Activated CD8-positive, alpha-beta memory T cell treated with anti-CD3 and anti-CD28 coated beads for 4 hours (primary cell): ENCODE measurements at regions not wholly inside any gene's neighbourhood (a gene's known extent, or its start where the extent isn't known, plus 50 kb on each side); places are given as distances from the start of the nearest gene placed in this dataset.

Source experiments
- DNase-seq, 2 donors: peaks; one replicate each; pipeline ENCODE4 v3.0.0-alpha.2; 2020; ENCODE audit warnings: low read depth in 2 of 2

GRCh38 chr5:124064956-124065355 lies 553.0 kb downstream of the CSNK1G3 start:
- DNase-seq, result no peak

GRCh38 chr5:124061663-124062062 lies 549.7 kb downstream of the CSNK1G3 start:
- DNase-seq, result no peak

DNA sequence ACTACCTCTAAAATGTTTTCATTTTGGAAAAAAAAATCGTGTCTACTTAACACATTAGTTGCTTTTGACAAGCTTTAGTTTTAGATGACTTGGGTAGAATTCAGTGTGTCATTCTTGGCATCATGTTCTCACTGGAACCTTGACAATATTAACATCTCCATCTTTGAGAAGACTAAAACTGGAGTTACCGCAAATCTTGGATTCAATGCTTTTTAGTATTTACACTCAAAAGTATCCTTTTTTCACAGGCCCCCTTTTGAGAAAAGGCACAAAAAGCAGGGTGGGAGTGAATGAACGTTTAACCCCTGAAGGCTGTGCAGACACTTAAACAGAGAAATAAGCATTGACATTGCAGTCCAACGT lies 549.1 kb downstream of the CSNK1G3 start:
- DNase-seq, result no peak

DNA sequence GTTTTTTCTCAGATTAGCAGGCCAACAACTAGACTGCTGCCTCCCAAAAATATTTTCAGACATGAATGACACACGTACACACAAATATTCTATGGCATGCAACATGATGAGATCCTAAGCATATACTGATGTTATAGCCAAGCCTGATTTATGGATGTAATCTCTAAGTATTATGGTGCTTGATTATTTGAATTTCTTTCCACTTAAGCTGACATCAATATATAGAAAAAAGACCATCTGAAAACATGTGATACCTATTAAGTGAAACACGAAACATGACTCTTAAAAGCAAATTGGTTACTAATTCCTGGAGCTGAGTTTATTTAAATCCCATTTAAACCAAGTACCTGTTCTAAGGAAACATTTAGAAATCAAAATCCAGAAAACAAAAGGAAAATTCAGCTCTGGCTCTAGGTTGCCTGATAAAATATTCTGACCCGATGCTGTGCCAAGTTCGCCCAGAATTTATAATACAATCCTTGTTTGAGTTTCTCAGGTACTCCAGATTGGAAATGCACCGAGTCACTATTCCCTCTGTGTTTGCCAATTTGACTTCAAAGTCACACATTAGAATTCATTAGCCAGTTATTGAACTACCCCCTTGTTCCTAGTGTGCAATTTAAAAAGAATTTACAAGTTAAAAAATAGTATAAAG lies 548.6 kb downstream of the CSNK1G3 start:
- DNase-seq, result no peak

DNA sequence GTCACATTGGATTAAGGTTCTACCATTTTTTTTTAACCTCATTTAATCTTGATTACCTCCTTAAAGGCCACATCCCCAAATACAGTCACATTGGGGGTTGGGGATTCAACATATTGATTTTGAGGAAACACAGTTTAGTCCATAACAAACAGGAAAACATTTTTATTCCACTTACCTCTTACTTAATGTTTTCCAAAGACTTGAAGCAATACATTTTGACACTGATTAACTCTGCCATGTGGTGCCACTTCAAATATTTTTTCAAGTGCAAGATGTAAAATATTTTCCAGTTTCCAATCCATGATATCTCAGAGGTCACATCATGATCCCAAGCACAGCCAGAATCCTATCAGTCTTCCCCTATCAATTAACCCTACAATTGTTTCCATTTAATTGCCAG lies 548.0 kb downstream of the CSNK1G3 start:
- DNase-seq, result no peak

- no peak for DNase-seq
Measured at GRCh38 chr5:124059200-124059599, 547.2 kb downstream of the CSNK1G3 start.

DNA sequence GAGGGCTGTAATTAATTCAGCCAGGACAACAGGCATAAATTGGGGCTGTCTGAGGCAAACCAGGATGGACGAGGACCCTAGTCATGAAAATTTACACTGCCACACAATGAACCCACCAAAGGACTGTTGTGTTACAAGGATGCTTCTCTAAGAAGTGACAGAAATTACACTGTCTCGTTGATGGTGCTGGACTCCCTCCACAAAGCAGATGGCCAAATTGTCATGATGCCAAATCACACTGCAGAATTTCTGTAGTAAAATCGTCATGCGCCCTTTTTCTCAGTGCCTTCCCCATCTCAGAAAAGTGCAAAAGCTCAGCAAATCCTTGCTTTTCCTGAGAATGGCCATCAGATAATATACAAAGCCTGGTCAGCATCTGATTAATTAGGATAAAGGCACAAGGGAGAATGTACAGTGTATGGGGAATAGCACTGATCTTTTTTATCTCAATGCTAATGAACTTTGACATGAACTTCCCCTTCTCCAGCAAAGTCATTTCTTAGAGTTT lies 545.8 kb downstream of the CSNK1G3 start:
- no peak for DNase-seq

GRCh38 chr5:124056991-124057723 lies 545.2 kb downstream of the CSNK1G3 start:
- no peak for DNase-seq

- DNase-seq, result no peak
Measured at GRCh38 chr5:124056326-124056990, 544.5 kb downstream of the CSNK1G3 start.

GRCh38 chr5:124055751-124056150 lies 543.8 kb downstream of the CSNK1G3 start:
- no peak for DNase-seq

DNA sequence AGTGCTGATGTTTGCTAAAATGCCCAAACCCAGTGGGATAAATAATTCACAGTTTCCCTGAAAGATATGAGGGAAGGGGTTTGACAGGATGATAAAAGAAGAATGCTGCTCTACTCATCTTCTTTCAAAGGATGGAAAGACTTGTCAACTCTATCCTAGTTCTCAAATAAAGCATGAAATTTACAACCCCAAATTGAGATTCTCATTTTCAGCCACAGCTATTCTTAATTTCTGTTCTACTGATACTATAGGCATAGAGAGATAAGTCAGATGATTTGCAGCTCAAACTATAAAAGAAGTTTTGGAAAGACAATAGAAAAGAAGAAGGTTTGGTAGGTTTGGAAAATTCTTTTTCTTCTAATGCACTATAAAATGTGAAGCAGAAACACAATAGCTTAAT lies 542.6 kb downstream of the CSNK1G3 start:
- DNase-seq, result no peak

DNA sequence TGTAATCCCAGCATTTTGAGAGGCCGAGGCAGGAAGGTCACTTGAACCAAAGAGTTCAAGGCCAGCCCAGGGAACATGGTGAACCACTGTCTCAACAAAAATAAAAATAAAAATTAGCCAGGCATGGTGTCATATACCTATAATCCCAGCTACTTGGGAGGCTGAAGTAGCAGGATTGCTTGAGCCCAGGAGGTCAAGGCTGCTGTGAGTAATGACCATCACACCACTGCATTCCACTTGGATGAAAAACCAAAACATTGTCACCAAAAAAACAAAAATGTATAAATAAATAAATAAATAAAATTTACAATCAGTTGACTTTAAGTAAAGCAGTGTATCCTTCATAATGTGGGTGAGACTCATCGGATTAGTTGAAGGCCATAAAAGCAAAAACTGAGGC lies 541.4 kb downstream of the CSNK1G3 start:
- DNase-seq, result no peak

DNA sequence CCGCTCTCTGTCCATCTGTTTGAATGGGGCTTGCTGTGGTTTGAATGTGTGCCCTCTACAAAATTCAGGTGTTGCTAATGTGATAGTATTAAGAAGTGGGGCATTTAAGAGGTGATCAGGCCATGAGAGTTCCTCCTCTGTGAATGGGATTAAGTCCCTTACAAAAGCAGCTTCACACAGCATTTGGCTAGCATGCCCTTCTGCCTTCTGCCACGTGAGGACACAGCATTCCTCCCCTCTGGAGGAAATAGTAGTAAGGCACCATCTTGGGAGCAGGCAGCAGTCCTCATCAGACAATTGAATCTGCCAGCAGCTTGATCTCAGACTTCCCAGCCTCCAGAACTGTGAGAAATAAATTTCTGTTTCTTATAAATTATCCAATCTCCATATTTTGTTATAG lies 540.2 kb downstream of the CSNK1G3 start:
- no peak for DNase-seq

DNA sequence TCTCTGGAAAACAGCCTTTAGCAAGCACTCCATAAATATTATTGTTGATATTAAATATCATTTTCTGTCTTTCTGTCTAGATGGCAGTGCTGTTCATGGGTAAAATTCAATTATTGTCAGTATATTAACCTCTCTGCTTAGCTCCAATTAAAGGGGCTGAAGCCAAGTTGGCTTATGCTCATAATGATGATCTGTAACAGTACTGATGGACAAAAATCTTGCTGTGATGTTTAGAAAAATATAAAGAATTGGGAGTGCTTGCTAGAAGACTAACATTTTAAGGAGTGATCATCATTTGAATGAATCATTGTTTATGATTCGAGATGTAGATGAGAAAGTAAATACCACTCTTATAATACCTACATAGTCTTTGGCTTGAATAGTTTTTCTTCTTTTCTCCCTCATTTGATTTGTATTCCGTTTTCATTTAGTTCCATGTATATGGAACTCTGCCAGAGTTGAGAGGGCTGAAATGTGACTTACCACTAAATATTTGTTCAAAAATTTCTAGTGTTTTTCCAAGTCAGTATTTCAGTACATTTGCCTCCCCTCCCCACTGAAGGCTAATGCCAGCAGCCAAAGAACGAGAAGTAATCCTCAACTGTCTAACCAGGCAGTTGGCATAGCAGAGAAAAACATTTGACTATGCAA lies 538.3 kb downstream of the CSNK1G3 start:
- DNase-seq, result no peak

GRCh38 chr5:124045412-124045811 lies 533.4 kb downstream of the CSNK1G3 start:
- no peak for DNase-seq

DNA sequence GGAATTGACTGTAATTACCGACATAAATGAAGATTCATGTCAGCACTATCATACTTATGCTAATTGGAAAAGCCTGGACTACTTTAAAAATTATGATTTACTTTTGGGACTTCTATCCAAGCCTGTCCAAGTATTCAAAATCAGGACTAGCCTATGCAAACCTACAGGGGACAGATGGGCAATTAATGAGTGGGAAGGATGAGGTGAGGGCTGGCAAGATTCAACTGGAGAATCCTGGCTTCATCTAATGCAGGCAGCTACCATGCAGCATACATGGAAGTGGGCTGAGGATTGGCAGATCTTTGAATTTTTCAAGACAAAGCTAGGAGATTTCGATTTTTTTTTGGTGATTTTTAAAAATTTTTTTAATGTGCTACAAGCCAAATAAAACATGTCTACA lies 532.6 kb downstream of the CSNK1G3 start:
- no peak for DNase-seq

DNA sequence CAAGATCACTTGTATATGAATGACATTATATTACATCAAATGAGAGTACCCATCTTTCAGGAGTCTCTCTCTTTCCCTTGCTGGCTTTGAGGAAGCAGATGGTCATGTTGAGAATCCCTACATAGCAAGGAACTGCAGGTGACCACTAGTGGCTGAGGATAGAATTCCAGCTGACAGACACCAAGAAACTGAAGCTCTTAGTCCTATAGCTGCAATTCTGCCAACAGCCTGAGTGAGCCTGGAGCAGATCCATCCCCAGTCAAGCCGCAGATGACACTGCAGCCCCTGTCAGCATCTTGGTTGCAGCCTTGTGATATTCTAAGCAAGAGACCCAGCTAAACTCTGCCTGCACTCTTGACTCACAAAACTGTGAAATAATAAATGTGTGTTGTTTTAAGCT lies 531.5 kb downstream of the CSNK1G3 start:
- DNase-seq, result no peak

DNA sequence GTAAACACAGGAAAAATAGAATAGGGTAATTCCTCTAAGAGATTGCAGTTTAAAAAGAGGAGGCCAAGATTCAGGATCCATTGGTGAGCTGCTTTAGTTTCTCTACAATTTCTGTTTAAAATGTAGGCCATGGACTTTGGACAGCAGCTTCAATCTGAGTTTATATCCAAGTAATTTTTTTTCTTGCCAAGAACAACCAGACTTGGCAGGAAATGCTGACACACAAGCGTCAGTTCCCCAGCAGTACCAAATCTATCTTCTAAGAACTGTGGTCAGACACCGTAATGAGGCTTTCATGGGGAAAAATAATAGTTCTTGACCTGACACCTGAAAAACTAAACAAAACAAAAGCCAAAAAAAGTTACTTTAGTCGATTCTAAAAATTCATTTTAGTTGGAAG lies 528.8 kb downstream of the CSNK1G3 start:
- no peak for DNase-seq

- no peak for DNase-seq
Measured at GRCh38 chr5:124039410-124039809, 527.4 kb downstream of the CSNK1G3 start.

DNA sequence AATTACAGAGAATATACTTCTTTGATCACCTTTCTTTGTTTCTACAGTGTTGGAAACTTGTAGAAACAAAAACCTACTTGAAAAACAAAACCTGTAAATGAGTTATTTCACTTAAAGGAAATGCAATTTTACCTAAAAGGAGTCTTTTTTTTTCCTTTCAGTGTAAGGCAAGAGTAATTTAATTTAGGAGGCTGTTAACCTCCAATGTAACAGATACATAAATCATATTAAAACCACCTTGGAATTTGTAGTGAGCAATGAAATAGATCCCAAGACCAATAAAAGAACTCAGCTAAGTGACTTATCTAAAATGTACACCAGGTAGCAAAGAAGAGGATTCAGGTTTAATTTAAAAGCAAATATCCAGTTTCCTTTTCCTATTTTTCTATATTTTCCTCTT lies 524.8 kb downstream of the CSNK1G3 start:
- DNase-seq, result no peak

DNA sequence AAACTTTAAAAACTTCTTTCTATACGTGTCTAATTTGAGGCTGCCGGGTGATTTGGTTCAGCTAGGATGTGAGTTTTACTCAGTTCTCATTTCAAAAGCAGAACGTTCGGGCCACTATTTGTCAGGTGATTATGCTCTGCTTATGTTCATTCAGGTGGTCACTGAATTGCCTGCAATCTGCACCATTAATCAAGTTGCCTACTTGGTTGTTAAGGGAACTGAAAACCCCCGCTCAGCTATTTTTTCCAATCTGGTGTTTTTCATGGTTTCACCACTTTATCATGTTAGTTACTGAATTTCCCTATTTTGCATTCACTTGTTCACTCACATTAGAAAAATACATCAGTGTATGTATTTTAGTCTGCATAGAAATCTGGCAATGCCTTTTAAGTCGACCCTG lies 523.0 kb downstream of the CSNK1G3 start:
- no peak for DNase-seq

DNA sequence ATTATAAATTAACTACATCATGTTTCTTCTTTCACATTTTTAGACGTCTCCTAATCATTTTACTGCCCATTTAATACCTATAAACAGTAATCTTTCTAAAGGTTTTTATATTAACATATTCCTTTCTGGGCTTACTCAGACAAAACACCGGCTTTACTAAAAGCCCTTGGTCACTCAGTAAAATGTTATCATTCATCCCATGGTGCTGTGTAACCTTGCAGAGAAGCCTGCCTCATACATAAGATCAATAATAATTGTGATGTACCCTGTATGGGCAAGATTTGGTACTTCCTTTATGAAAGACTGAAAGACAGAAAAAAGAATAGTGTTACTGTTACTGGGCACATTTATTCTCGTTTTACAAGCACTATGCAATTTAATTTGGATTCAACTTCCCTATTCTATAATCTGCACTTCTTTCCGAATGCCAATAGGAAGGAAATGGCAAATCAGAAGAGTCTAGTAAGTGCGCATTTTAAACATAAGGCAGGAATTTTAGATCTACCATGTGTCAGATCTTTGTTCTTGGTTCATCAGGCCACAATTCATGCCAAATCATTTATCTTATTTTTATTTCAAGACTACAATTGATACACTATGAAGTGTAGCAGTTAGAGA lies 522.2 kb downstream of the CSNK1G3 start:
- no peak for DNase-seq
